GM21390 (cell line): ENCODE measurements at regions not wholly inside any gene's neighbourhood (a gene's known extent, or its start where the extent isn't known, plus 50 kb on each side); places are given as distances from the start of the nearest gene placed in this dataset.
"Not testable (repeated sequence)": the region's sequence is repeated elsewhere in the genome, so short reads cannot be mapped to it uniquely, and the experiment has no call there.

ENCODE experiments used
- ATAC-seq: cut with Tn5 transposase; IDR thresholded peaks from one replicate; pipeline ENCODE4 v1.9.1; 2021; ENCODE audit not compliant: unreplicated experiment

- not testable (repeated sequence) for ATAC-seq
Measured at GRCh38 chr3:154902495-154902894, 177.6 kb upstream of the MME start.

GRCh38 chr3:154901278-154901677 is 178.8 kb upstream of the MME start:
- no peak for ATAC-seq

- ATAC-seq, result no peak
Measured at GRCh38 chr3:154900816-154901215, 179.3 kb upstream of the MME start.

GRCh38 chr3:154898916-154899315 is 181.2 kb upstream of the MME start:
- ATAC-seq, result no peak

- no peak for ATAC-seq
Measured at GRCh38 chr3:154898443-154898842, 181.7 kb upstream of the MME start.

- ATAC-seq, result no peak
Measured at GRCh38 chr3:154893813-154894212, 186.3 kb upstream of the MME start.

- no peak for ATAC-seq
Measured at GRCh38 chr3:154889227-154889634, 190.9 kb upstream of the MME start.

GRCh38 chr3:154887869-154888268 is 192.2 kb upstream of the MME start:
- ATAC-seq, result no peak

- ATAC-seq, result no peak
Measured at GRCh38 chr3:154886437-154886836, 193.7 kb upstream of the MME start.

GRCh38 chr3:154885418-154885817 is 194.7 kb upstream of the MME start:
- ATAC-seq, result no peak

- no peak for ATAC-seq
Measured at GRCh38 chr3:154884952-154885351, 195.2 kb upstream of the MME start.

GRCh38 chr3:154875142-154875541 is 205.0 kb upstream of the MME start:
- ATAC-seq, result no peak

GRCh38 chr3:154872696-154873095 is 207.4 kb upstream of the MME start:
- no peak for ATAC-seq

- no peak for ATAC-seq
Measured at GRCh38 chr3:154872074-154872473, 208.0 kb upstream of the MME start.

- no peak for ATAC-seq
Measured at GRCh38 chr3:154864947-154865346, 215.2 kb upstream of the MME start.

GRCh38 chr3:154862265-154862664 is 217.9 kb upstream of the MME start:
- ATAC-seq, result no peak

- not testable (repeated sequence) for ATAC-seq
Measured at GRCh38 chr3:154852998-154853397, 227.1 kb upstream of the MME start.

GRCh38 chr3:154852515-154852914 is 227.6 kb upstream of the MME start:
- ATAC-seq, result no peak

GRCh38 chr3:154851644-154852043 is 228.5 kb upstream of the MME start:
- ATAC-seq, result no peak

GRCh38 chr3:154850921-154851320 is 229.2 kb upstream of the MME start:
- no peak for ATAC-seq

GRCh38 chr3:154849408-154849807 is 230.7 kb upstream of the MME start:
- ATAC-seq, result no peak

GRCh38 chr3:154844863-154845262 is 235.3 kb upstream of the MME start:
- no peak for ATAC-seq

GRCh38 chr3:154843647-154844046 is 236.5 kb upstream of the MME start:
- ATAC-seq, result no peak

GRCh38 chr3:154842536-154842935 is 237.6 kb upstream of the MME start:
- no peak for ATAC-seq
